HEK293T (cell line): ENCODE measurements at regions not wholly inside any gene's neighbourhood (a gene's known extent, or its start where the extent isn't known, plus 50 kb on each side); places are given as distances from the start of the nearest gene placed in this dataset.

ENCODE experiments used
- ARNT ChIP-seq: fragments of 450-650 bp; IDR thresholded peaks from 2 replicates; pipeline ENCODE4 v1.6.1; 2017; ENCODE audit warnings: mild to moderate bottlenecking
- BHLHE40 ChIP-seq: fragments of 450-650 bp; IDR thresholded peaks from 2 replicates; pipeline ENCODE4 v1.6.1; 2016; ENCODE audit warnings: mild to moderate bottlenecking, moderate library complexity, borderline replicate concordance
- CTBP1 ChIP-seq: fragments of 450-650 bp; IDR thresholded peaks from 2 replicates; pipeline ENCODE4 v1.6.1; 2016; ENCODE audit warnings: borderline replicate concordance
- FOXA1 ChIP-seq: fragments of 450-650 bp; IDR thresholded peaks from 2 replicates; pipeline ENCODE4 v1.6.1; 2016; ENCODE audit warnings: mild to moderate bottlenecking
- FOXK2 ChIP-seq: fragments of 450-650 bp; IDR thresholded peaks from 2 replicates; pipeline ENCODE4 v1.6.1; 2016; ENCODE audit warnings: mild to moderate bottlenecking
- FOXM1 ChIP-seq: fragments of 450-650 bp; IDR thresholded peaks from 2 replicates; pipeline ENCODE4 v1.6.1; 2017; ENCODE audit warnings: mild to moderate bottlenecking, borderline replicate concordance
- HDGF ChIP-seq: fragments of 450-650 bp; IDR thresholded peaks from 2 replicates; pipeline ENCODE4 v1.6.1; 2017; ENCODE audit warnings: antibody characterized with exemption, borderline replicate concordance
- L3MBTL2 ChIP-seq: fragments of 450-650 bp; conservative IDR thresholded peaks from 2 replicates; pipeline ENCODE4 v1.6.1; 2016; ENCODE audit warnings: mild to moderate bottlenecking
- LEF1 ChIP-seq: fragments of 450-650 bp; IDR thresholded peaks from 2 replicates; pipeline ENCODE4 v1.6.1; 2017; ENCODE audit warnings: mild to moderate bottlenecking, borderline replicate concordance
- NFRKB ChIP-seq: fragments of 450-650 bp; IDR thresholded peaks from 2 replicates; pipeline ENCODE4 v1.6.1; 2016; ENCODE audit warnings: mild to moderate bottlenecking, moderate library complexity
- PKNOX1 ChIP-seq: fragments of 450-650 bp; IDR thresholded peaks from 2 replicates; pipeline ENCODE4 v1.6.1; 2016
- SP1 ChIP-seq: fragments of 450-650 bp; IDR thresholded peaks from 2 replicates; pipeline ENCODE4 v1.6.1; 2017
- SUZ12 ChIP-seq: fragments of 450-650 bp; IDR thresholded peaks from 2 replicates; pipeline ENCODE4 v1.6.1; 2016; ENCODE audit warnings: mild to moderate bottlenecking
- ZNF384 ChIP-seq: fragments of 450-650 bp; IDR thresholded peaks from 2 replicates; pipeline ENCODE4 v1.6.1; 2016

DNA sequence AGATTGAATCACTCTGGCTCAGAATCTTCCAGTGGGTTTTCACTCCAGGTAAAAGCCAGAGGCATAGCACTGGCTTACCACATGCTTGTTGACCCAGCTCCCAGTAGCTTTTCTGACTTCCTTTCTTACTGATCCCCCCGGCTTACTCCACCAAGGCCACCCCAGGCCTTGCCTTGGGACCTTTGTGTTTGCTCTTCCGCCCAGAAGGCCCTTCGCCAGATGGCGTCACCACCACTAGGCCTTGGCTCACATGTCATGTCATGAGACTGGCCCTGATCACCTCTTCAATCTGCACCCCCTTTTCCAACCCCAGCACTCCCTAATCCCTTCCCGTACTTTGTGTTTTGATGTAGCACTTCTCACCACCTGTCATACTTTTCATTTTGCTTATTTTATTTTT lies 98.5 kb upstream of the UMPS start:
- TF ChIP-seq SP1 (no peak), ARNT (no peak), HDGF (no peak), PKNOX1 (no peak), NFRKB (no peak), FOXK2 (no peak), CTBP1 (no peak), L3MBTL2 (no peak), FOXM1 (no peak), FOXA1 (no peak), ZNF384 (no peak), LEF1 (no peak), SUZ12 (no peak), BHLHE40 (no peak)
